ENCODE measurements at regions not wholly inside any gene's neighbourhood (a gene's known extent, or its start where the extent isn't known, plus 50 kb on each side); places are given as distances from the start of the nearest gene placed in this dataset.

DNA sequence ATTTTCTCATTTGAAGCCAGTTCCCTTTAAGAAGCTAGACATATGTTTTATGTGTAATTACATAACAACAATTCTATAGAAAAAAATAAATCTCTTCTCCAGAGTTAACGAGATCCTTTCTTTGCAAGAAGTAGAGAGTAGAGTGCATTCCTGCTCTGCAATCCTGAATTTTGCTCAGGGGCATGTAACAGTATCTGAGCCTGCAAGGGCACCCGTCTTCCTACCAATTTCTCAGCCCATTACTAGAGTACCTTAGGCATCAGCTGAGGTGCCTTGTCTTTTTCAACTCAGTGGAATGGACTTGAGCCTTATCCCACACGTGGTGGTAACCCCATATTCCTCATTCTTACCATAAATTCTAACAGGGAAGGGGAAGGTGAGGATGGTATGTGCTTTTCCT lies 205.9 kb downstream of the IKZF2 start:
- no peak for DNase-seq

DNA sequence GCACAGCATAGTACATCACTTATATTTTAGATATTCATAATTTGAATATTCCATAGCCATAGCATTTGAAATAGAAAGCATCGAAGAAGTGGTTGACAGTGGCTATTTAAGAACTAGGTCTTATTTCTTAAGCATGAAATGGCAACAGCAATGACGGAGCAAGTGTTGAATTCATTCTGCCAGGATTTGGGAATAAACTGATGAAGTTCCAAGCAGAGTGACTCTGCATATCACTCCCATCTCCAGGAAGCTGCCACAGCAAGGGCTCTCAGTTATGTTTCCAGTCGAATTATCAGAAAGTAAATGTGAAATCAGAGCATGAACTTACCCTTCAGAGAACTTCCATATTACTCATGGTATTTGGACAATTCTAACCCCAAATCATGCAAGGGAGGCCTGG lies 208.1 kb downstream of the IKZF2 start:
- DNase-seq: no peak

DNA sequence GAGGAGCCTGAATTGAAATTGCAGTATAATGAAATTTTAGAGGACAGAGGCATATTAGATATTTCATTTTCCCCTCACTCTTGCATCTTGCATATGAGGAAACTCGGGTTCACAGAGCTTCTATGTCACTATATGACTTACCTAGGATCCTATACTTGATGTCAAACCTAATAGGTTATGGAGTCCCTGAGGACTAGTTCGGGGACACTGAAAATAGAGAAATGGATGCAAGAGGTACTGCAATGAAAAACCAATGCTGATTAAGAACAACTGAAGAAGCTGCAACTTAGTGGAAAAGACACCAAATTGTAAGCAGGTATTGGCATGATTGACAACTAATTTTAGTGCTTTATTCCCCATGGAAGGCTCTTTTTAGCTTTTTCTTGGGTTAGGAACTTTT lies 210.1 kb downstream of the IKZF2 start:
- DNase-seq: no peak

DNA sequence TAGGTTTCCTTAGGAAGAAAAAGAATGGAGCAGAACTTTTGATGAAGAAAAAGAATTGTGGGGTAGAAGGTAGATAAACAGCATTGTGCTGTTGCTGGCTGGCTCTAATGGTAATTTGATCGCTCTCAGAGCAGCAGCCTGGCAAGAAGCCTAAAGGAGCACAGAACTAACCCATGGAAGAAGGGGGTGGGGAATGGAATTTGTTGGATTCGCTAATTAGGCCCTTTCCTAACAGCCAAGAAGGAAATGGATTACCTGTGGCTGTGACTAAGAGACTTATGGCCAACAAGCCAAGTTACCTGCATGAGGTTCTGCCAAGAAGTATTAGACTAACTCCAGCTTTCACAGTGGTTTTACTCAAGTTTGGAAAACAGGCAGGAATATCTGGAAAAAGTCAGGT lies 210.6 kb downstream of the IKZF2 start:
- peak; percentile 73 for DNase-seq

DNA sequence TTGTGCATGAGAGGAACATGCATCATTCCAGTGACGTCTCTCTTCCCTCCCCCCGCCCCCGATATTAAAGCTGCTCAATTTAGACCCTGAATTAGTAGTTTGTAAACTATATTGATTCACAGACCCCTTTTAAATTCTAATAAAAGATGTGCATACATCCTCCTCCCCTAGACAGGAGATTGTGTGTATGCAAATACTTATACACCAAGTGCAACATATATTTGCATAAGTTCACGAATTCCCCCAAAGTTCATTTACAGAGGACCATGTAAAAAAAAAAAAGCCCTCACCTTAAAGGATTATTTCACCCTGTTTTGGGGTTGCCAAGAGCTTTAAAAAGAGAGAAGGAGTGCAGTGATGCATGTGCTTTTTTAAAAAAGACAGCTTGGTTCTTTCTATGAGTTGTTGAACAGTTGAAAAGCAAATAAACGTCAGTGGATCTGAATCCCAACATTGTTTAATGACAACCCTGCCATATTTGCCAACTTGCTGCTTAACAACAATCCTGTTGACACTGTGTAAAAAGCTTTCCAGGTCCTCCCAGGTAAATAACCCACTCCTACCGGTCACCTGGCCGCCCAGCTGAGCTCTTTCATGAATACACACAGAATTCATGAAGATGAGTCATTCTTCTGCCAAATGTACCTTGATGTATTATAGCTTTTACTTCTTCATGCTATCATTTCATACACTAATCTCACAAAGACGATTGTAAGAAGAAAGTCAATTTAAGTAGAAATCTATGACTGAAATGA lies 211.5 kb downstream of the IKZF2 start:
- peak; percentile 89 for DNase-seq

DNA sequence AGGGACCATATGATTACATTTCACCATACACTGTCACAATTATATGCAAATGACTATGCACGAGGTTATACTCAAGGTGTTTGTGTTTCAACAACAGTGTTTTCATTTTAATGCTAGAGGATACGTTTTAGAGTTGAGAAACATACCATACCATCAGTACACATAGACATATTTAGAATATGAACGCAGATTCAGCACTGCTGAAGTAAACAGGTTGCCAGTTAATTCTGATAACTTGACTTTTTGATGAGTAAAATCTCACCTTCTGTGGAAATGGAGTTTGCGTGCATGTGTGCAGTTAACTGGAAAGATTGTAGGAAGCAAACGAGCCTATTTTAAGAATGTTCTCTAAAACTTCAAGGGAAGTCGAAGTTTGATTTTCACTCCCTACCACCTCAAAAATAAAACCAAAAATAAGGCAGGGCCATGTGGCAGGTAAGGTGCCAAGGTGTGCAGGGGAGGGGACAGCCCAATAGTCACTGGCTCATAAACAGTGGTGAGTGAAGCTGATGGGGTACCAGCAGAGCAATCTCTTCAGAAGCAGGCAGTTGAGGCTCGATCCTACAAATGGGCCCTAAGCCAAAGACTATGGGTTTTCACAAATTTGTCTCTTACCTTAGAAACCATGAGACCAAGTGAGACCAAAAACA lies 213.1 kb downstream of the IKZF2 start:
- DNase-seq: no peak

DNA sequence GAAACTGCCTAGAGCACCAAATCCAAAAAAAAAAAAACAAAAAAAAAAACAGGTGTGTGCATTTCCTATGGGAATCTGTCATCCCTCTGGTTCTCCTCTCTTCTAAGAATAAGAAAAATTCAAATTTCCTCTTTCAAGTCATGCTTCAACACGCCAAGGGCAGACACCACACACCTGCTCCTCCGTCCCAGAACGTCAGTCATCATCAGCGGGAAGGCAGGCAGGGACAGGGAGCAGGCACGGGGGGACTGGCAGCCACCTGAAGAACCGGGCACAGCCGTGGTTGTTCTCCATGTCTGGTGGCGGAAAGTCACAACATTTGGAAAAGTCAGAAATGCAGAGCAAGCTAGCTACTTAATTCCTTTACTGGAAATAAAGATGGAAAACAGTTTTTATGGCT lies 214.8 kb downstream of the IKZF2 start:
- no peak for DNase-seq

DNA sequence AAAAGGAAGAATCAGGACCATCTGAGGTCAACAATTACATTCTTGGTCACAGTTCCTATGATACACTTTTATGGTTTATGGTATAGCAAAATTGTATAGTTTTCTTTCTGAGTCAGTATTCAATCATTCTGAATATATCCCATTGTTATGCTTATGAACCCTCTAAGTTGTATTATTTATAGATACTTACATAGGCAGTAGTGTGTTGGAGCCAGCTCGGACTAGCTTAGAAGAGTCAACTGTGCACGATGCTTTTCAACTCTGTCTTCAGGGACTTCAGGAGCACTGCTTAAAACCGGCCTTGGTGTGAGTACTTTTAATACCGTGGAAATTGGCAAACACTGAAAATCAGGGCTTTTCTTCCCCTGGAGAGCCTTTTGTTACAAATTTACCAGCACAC lies 215.7 kb downstream of the IKZF2 start:
- no peak for DNase-seq

DNA sequence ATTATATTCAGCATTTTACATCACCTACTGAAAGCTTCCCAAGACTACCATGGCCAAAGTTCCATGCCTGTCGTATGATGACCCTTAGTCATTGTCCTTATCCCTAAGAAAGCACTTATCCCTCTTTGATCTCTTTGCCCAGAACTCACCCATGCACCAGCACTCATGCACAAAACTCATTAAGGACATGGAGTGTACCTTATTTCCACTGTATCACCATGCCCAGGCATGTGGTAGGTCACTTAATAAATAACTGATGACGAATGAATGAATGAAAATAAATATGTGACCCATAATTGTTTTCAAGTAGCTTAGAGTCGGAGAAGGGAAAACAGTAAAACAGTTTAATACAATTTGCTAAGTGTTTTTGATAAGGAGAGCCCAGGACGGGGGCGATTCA lies 220.1 kb downstream of the IKZF2 start:
- DNase-seq: no peak

DNA sequence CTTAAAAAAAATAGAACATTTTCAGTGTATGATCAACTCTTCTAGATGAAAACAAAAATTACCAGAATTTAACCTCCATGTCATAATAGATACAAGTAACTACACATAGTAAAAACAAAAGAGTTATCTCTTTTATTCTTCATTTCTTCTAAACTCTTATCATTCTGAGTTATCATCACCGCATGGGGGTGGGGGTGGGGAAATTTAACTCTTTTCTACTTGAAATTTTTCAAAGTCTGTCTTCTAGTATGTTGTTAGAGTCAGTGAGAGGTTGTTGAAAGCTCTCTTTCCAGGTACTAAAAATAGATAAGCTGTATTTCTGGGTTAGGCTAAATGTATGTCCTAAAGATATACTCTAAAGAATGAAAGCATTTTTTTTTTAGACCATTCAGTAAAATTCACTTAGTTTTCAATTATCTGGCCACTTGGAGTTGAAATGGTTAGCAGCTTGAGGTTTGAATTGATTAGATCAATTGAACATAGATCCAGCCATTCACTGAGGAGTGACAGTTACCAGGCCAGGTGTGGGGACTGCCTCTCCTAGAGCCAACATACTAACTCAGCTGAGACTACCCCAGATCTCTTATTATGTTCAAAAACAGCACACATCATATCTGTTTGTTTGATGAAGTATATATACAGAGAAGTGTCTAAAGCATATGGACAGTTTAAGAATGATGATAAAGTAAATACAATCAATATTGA lies 220.7 kb downstream of the IKZF2 start:
- DNase-seq: no peak

DNA sequence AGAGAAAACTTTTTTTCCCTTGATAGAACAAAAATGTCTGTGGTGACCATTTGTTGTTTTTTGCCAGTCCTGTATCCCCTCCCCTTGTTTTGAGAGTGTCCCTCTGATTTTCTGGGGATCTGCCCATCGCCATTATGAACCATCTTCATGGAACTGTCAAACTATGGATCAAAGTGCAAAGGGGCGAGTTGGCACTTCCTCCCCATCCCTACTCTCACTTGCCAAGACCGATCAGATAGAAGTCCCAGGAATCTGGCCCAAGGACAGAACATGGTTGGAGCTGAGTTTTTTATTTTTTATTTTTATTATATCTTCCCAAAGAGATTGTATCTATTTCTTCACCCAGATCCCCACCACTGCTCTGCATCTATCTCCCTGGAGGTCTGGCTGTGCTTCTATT lies 221.4 kb downstream of the IKZF2 start:
- no peak for DNase-seq

DNA sequence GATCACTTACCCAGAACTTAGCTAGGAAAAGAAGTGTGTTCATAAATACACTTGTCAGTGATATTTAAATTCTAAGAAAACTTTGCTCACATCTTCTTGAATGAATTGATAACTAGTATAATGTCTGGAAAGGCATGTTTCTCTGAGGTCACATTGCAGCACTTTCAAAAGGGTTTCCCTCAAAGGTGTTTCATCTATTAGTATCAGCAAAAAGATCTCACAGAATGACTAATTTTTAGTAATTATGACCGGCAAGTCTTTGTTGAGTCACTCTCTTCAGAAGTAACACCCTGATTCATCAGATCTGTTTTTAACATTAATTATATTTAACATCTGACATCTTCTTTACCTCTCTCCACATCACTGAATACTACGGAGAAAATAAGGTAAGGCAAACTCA lies 222.3 kb downstream of the IKZF2 start:
- DNase-seq: no peak

DNA sequence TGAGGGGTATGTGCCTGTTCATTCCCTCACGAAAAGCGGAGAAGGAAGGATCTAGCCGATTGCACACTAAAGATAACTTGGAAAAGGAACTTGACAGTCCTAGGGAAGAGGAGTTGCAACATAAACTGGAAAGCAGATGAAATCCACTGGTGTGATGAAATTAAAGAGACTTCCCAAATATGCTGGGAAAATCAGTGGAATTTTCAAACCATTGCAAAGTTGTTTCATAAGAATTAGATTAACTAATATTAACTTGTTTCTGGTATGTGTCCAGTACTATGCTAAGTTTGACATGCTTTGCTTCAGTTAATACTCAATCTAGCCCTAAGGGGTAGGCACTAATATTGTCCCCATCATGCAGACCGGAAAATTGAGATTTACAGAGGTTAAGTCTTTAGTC lies 222.7 kb downstream of the IKZF2 start:
- no peak for DNase-seq

DNA sequence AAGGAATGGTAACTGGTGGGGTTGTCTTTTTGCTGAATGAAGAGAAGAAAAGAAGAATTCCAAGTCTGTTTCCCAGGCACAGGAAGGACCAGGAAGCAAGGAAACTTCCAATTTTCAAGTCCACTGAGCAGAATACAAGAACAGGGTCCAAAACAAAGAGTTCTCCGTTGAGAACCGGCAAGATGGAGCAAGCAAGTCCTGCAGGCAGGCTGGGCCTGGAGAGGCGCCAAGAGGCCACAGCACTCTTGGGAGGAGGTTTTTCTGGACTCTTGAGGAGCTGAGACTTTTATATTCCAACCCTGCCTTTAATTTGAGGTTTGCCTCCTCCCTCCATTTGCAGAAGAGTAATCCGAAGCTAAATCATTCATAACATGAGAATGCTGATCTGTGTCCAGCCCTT lies 224.5 kb downstream of the IKZF2 start:
- DNase-seq: no peak

DNA sequence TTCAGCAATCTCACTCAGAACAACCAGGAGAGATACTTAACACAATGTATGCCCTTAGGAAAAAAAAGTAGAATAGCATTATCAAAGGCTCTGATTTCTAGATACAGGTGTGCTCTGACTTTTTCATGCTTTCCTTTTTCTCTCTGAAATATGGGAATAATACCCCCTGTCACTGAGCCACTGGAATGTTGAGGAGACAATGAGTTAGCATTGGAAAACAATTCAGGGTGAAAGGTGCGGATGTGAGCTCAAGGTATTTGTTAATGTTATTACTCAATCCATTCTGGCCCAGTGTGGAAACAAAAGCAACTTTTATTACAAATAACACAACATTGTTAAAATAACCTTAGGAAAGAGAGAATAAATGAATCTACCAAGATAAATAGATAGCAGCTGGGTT lies 228.0 kb downstream of the IKZF2 start:
- DNase-seq: no peak

DNA sequence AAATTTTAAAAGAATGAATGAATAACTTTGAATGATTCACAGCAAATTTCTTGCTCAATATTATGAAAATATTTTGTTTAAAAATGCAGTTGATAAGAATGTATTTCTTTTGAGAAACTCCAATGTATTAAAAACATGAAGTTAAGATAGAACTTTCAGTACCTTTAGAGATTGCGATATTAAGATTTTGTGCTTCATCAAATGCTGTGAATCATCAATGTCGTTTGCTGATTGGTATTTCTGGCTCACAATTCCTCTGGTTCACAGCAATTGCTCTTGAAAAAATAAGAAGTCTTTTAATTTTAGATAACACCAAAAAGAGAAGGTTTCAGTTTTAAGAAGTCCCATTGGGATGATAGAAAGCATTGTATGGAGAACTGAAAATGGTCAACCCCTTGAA lies 228.7 kb downstream of the IKZF2 start:
- no peak for DNase-seq

DNA sequence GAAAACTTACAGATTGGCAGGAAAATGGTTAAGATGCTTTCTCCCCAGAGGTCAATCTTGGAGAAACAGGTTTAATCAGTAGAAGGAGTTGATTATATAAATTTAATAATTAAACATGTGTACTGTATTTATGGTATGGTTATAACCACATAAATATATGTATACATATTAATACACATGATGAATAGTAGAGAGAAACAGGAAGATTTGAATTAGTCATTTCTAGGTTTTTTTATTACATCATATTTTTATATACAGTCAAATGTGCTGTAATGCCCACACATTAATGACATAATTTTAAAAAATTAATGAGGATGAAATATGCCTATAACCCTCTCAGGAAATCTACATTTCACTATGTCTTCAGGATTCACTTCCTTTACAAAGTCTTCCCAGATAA lies 229.7 kb downstream of the IKZF2 start:
- no peak for DNase-seq

DNA sequence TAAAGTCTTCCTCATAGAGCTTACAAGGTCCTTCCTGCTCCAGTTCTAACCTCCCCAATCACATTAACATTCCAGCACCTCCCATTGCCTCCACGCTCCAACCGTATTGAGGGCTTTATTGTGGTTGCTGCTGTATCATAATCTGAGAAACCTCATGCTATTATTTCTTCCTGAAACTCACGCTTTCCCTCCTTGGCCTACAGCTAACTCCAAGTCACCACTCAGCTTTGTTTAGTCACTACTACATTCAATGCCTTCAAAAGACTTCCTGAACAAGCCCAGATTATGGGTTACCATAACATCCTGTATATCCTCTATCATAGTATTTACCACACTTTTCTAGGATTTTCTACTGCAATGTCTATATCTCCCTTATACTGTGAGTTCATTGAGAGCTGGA lies 230.4 kb downstream of the IKZF2 start:
- DNase-seq: no peak

DNA sequence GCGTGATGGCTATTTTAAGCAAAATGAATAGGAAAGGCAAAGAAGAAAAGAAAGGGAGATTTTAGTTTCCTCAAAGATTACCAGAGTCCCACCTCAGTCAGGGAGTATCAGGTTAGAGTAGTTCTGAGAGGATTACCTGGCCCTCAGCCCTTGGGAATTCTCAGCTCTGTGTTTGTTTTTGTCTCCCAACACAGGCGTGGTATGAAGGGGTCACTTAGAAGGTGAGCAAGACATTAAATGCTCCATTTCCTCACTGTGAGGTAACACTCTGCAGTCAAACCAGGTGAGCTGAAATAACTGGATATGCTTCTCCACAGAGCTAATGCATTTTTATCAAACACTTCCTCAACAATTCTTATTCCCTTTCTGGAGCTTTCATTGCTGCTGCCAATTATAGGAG lies 232.2 kb downstream of the IKZF2 start:
- DNase-seq: no peak

DNA sequence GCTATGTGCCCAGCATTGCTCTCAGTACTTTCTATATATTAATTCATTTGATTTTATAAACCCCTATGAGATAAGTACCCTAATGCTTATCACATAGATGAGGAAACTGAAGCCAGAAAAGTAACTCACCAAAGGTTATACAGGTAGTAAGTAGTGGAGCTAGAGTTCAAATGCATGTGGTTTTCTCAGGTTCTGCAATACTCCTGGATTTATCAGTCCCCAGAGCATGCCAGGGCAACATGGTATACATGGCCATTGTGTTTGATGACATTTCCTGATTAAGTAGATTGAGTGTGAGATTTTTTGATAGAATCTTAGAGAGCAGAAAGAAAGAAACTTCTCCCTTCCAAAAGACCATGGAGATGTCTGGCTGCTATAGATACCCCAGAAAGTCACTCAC lies 233.1 kb downstream of the IKZF2 start:
- no peak for DNase-seq

DNA sequence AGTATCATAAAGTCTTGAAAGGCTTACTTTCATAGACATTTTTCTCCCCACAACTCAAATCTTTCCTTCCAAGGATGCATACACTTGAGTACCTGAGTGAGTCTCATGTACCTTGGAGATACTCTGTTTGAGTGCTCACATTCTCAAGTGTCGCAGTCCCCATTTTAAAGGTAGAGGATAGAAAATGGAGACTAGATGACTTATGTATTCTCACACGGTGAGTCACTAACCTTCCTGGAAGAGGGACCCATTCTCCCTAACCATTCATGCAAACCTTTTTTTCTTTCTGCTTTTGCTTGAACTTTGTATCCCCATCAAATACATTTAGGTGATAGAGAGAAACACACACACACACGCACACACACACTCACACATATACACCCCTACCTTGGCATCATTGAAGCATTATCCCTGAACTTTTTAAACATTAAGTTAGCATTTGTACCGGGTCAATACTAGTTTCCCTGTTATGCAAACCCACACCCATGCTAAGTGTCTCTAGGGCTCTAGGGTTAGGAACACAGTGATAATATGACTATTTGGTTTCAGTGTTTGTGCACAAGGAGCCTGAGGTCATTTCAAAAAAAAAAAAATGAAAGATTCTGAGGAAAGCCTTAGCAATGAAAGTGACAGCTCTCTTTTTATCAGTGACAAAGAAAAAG lies 236.2 kb downstream of the IKZF2 start:
- DNase-seq: no peak

DNA sequence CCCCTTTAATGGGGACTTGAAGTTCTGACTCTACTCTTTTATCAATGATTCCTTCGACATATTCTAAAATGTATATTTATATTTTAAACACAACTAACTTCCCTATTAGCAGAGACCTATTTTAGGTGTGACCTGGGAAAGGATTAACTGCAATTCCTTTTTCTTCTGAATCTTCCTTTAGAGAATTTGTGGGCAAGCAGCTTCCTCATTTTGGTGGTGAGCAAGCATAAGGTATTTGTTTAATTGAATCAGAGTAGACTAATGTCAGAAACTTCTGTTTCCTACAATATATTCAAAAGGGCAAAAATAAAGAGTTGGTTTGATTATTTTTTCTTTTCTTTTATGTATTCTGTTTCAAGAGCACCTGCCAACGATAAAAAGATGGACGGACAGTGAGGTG lies 237.0 kb downstream of the IKZF2 start:
- DNase-seq: no peak

DNA sequence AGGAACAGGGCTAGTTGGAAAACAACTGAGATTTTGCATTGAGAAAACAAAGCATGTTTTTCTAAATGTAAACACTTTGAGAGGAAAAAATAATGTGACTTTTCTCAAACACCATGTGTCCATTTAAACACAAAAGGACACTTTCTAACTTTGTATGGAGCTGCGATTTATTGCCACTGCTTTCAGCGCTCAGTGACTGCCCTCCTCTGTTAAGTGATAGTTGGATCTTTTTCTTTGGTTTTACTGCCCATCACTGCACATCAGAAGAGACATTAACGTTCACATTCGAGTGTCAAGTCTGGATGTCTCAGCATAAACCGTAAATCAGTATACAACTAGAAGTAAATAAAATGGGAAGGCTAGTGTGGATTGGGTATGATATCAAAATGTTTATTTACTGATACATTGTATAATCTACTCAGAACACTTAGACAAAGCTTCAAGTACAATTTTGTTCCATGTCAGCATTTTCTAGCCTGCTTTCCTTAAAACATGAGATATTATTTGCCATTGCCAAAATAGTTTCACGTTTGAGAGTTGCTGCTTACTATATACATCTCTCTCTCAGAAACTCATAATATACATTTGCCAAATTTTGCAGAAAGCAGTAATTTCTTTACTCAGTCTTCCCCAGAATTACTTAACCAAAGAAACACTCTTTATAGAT lies 237.6 kb downstream of the IKZF2 start:
- DNase-seq: no peak

All from NCI-H510A (cell line).